MM.1S (cell line): ENCODE measurements at regions not wholly inside any gene's neighbourhood (a gene's known extent, or its start where the extent isn't known, plus 50 kb on each side); places are given as distances from the start of the nearest gene placed in this dataset.

Experiments
- DNase-seq: peaks from one replicate; pipeline ENCODE4 v3.0.0-alpha.2; 2015
- H2AFZ ChIP-seq: fragments of 300-600 bp; sonication (generic); 2 replicates; pipeline ENCODE4 v1.6.0; 2016; ENCODE audit warnings: antibody characterized with exemption, low read length
- H3F3A ChIP-seq: fragments of 300-600 bp; sonication (generic); 2 replicates; pipeline ENCODE4 v1.6.1; 2016; ENCODE audit warnings: mild to moderate bottlenecking, antibody characterized with exemption, low read length, moderate library complexity, mixed read lengths; ENCODE audit not compliant: insufficient read depth
- H3K27ac ChIP-seq: fragments of 300-600 bp; sonication (generic); 2 replicates; pipeline ENCODE4 v1.5.1; 2016; ENCODE audit warnings: mild to moderate bottlenecking, low read length
- H3K27me3 ChIP-seq: fragments of 300-600 bp; sonication (generic); replicated peaks from 2 replicates; pipeline ENCODE4 v1.6.0; 2016; ENCODE audit warnings: low read length; ENCODE audit not compliant: insufficient read depth
- H3K36me3 ChIP-seq: fragments of 300-600 bp; sonication (generic); replicated peaks from 2 replicates; pipeline ENCODE4 v1.6.1; 2016; ENCODE audit warnings: mild to moderate bottlenecking, low read length, mixed read lengths; ENCODE audit not compliant: insufficient read depth
- H3K4me1 ChIP-seq: fragments of 300-600 bp; sonication (generic); 2 replicates; pipeline ENCODE4 v1.6.1; 2016; ENCODE audit warnings: low read length, mixed read lengths
- H3K4me2 ChIP-seq: fragments of 300-600 bp; sonication (generic); 2 replicates; pipeline ENCODE4 v1.6.0; 2016; ENCODE audit warnings: low read depth, low read length
- H3K4me3 ChIP-seq: fragments of 300-600 bp; sonication (generic); 2 replicates; pipeline ENCODE4 v1.5.1; 2016; ENCODE audit warnings: low read length, mixed read lengths
- H3K79me2 ChIP-seq: fragments of 300-600 bp; sonication (generic); 2 replicates; pipeline ENCODE4 v1.6.1; 2016; ENCODE audit warnings: mixed run types, low read length, mixed read lengths
- H3K9ac ChIP-seq: fragments of 300-600 bp; sonication (generic); 2 replicates; pipeline ENCODE4 v1.6.1; 2016; ENCODE audit warnings: low read length, mixed read lengths
- H3K9me2 ChIP-seq: fragments of 300-600 bp; sonication (generic); replicated peaks from 2 replicates; pipeline ENCODE4 v1.6.1; 2016; ENCODE audit warnings: mild to moderate bottlenecking, low read length, mixed read lengths; ENCODE audit not compliant: insufficient read depth
- H3K9me3 ChIP-seq: fragments of 300-600 bp; sonication (generic); replicated peaks from 2 replicates; pipeline ENCODE4 v1.6.1; 2016; ENCODE audit warnings: mild to moderate bottlenecking, low read length, mixed read lengths; ENCODE audit not compliant: insufficient read depth
- H4K20me1 ChIP-seq: fragments of 300-600 bp; sonication (generic); 2 replicates; pipeline ENCODE4 v1.6.1; 2016; ENCODE audit warnings: mild to moderate bottlenecking, low read length, moderate library complexity, mixed read lengths; ENCODE audit not compliant: insufficient read depth
- EZH2 ChIP-seq: fragments of 300-600 bp; sonication (generic); optimal IDR thresholded peaks from 2 replicates; pipeline ENCODE3; 2017; ENCODE audit warnings: low read depth, mild to moderate bottlenecking, antibody characterized with exemption, low read length, mixed read lengths
- EZH2phosphoT487 ChIP-seq: fragments of 300-600 bp; sonication (generic); IDR thresholded peaks from 2 replicates; pipeline ENCODE4 v1.6.1; 2018; ENCODE audit warnings: antibody characterized with exemption, low read length
- TF ChIP-seq, protein P1 (sequence below): fragments of 300-600 bp; sonication (generic); IDR thresholded peaks from 2 replicates; pipeline ENCODE4 v1.5.1; 2016; ENCODE audit warnings: antibody characterized with exemption, low read length, mixed read lengths

DNA sequence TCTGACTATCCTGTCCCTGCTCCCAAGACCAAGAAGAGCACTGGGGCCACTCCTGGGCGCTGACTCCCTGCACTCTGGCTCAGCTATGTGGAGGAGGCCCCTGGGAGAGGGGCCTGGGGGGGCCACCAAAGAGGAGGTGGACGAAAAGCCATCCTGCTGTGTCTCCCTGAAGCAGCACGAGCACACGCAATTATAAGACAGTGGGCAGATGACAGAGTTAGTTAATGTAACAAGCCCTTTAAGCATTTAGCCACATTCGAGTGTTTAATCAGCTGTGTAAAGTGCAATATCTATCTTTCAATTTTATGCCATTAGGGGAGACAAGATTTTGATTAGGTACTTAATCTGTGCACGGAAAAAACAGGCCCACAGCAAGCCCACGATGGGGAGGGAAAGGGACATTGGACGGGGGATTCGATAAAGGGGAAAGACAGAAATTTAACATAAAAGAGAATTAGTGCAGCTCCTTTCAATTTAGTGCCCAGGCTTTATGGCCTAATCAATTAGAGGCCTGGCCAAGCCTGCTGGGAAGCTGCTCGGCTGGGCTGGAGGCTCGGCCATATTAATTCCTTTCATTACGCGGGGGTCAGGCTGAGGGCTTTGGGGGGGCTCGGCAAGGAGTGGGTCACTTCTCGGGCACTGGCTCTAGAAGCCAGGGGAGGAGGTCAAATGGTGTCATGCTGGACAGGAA, 286.2 kb downstream of the DHX35 start:
- Histone ChIP-seq H3F3A (no peaks in the 10 kb centered on the region), H3K36me3 (no peaks in the 10 kb centered on the region), H3K9me2 (no peaks in the 10 kb centered on the region), H3K27me3 (no peaks in the 10 kb centered on the region), H4K20me1 (no peaks in the 10 kb centered on the region), H3K4me3 (no peak overlapping the region), H3K27ac (no peak overlapping the region), H3K4me1 (no peaks in the 10 kb centered on the region), H3K79me2 (no peaks in the 10 kb centered on the region), H2AFZ (no peak overlapping the region), H3K4me2 (no peak overlapping the region), H3K9ac (no peak overlapping the region), H3K9me3 (no peaks in the 10 kb centered on the region)
- no peak for DNase-seq
- TF ChIP-seq, protein P1, sequence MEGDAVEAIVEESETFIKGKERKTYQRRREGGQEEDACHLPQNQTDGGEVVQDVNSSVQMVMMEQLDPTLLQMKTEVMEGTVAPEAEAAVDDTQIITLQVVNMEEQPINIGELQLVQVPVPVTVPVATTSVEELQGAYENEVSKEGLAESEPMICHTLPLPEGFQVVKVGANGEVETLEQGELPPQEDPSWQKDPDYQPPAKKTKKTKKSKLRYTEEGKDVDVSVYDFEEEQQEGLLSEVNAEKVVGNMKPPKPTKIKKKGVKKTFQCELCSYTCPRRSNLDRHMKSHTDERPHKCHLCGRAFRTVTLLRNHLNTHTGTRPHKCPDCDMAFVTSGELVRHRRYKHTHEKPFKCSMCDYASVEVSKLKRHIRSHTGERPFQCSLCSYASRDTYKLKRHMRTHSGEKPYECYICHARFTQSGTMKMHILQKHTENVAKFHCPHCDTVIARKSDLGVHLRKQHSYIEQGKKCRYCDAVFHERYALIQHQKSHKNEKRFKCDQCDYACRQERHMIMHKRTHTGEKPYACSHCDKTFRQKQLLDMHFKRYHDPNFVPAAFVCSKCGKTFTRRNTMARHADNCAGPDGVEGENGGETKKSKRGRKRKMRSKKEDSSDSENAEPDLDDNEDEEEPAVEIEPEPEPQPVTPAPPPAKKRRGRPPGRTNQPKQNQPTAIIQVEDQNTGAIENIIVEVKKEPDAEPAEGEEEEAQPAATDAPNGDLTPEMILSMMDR, result no peak
- TF ChIP-seq EZH2phosphoT487, result no peak
- TF ChIP-seq EZH2, result no peak

DNA sequence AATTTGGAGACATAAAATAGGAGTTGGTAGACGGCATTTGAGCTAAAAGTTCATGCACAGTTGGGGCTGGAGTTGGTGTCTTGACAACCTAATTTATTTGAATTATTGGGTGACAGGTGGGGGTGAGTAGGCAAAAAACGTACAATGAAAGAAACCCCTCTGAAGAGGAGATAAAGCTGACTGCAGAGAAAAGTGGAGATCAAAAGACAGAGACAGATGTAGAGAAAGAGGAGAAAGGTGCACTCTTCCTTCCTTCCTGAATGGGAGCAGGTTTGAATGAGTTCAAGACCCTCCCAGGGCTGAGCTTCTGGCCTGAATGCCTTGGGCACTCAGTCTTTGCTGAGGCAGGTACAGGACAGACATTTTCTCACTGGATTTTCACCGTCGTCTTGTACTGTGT, 284.3 kb downstream of the DHX35 start:
- no peaks in the 10 kb centered on the region for H3K36me3 ChIP-seq
- no peaks in the 10 kb centered on the region for H3K9me2 ChIP-seq
- H2AFZ ChIP-seq, result no peak overlapping the region
- no peaks in the 10 kb centered on the region for H3K27me3 ChIP-seq
- no peak for TF ChIP-seq EZH2
- TF ChIP-seq, protein P1, result no peak
- TF ChIP-seq EZH2phosphoT487, result no peak
- no peak for DNase-seq
- no peak overlapping the region for H3K27ac ChIP-seq
- no peak overlapping the region for H3K9ac ChIP-seq
- no peaks in the 10 kb centered on the region for H4K20me1 ChIP-seq
- no peak overlapping the region for H3K4me2 ChIP-seq
- no peaks in the 10 kb centered on the region for H3F3A ChIP-seq
- H3K9me3 ChIP-seq, result no peaks in the 10 kb centered on the region
- H3K4me3 ChIP-seq, result no peak overlapping the region
- no peaks in the 10 kb centered on the region for H3K79me2 ChIP-seq
- H3K4me1 ChIP-seq, result no peaks in the 10 kb centered on the region

DNA sequence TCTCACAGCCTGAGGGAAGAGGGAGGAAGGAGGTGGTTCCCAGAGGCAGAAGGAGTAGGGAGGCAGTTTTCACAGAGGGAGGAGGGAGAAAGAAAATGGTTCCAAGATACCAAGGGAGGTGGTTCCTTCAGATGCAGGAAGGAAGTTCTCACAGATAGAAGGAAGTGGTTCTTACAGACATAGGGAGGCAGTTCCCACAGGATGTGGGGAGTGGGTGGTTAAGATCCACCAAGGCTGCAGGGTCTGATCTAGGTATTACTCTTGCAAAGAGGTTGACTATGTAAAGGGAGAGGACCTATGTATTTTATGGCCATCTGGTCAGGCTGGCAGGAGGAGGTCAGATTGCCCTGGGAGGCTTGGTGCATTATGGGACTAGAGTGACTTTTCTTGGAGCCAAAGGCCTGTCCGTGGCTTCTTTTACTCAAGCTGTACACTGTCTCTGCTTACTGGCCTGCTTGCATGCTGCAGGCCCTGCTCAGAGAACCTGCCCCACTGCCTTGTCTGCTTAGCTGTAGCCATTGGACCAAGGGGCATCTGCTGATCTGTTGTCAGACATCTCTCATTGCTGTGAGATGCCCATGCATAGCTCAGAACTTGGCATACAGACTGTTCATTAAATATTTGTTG, 283.7 kb downstream of the DHX35 start:
- Histone ChIP-seq H3K4me2 (no peak overlapping the region), H3K9me2 (no peaks in the 10 kb centered on the region), H3K9ac (no peak overlapping the region), H3K9me3 (no peaks in the 10 kb centered on the region), H3K4me3 (no peak overlapping the region), H3K36me3 (0 out of 2 replicates have a peak, but pooled peaks cover 3% of the 10 kb centered on the region), H3K4me1 (no peaks in the 10 kb centered on the region), H3F3A (no peaks in the 10 kb centered on the region), H4K20me1 (no peaks in the 10 kb centered on the region), H3K27me3 (no peaks in the 10 kb centered on the region), H3K79me2 (no peaks in the 10 kb centered on the region), H2AFZ (no peak overlapping the region), H3K27ac (no peak overlapping the region)
- TF ChIP-seq, protein P1, result no peak
- no peak for DNase-seq
